ENCODE measurements at regions not wholly inside any gene's neighbourhood (a gene's known extent, or its start where the extent isn't known, plus 50 kb on each side); places are given as distances from the start of the nearest gene placed in this dataset.
"Not testable (repeated sequence)": the region's sequence is repeated elsewhere in the genome, so short reads cannot be mapped to it uniquely, and the experiment has no call there.

DNA sequence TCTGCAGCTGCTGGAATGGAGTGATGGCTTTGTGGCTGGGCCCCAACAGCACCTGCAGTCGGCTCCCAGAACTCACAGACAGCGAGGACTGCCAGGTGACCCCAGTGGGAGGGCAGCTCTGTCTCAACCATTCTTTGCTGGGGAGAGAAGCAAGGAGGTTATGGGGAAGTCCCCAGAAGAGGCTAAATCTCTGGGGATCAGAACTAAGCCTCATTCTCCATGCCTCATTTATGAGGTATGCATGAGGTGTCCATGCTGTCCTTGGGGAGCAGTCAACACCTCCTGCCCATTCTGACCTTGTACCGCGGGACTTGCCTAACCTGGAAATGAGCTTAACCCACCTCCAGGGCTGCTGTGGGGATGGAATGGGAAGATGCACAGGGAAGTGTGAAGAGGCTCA is 111.5 kb upstream of the MTLN start:
- H3K9me3 ChIP-seq (ENCODE audit: control insufficient read depth, low read length, poor library complexity, severe bottlenecking); ATAC-seq: not testable (repeated sequence)

DNA sequence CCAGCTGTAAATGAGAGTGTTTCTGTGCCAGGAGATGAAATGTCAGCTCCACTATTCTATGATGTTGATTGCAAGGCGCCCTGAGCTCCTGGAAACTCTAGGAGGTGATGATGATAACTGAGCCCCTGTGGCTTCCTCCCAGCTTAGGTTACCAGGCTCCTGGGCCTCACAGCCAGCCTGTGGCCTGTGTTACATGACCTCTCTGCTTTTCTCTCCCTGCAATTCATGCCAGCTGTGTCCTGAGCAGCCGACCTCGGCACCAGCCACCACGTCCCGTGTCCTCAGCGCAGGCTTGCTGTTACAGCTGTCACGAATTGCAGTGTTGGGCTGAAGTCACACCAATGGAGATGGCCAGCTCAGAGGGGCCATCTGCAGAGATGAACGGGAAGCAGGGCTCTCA is 110.2 kb upstream of the MTLN start:
- not testable (repeated sequence) for H3K4me3 Mint-ChIP-seq; H3K27me3 Mint-ChIP-seq; DNase-seq; H3K9me3 ChIP-seq (ENCODE audit: control insufficient read depth, low read length, poor library complexity, severe bottlenecking); H3K36me3 Mint-ChIP-seq (ENCODE audit: low read depth); H3K4me1 Mint-ChIP-seq; H3K27ac Mint-ChIP-seq; ATAC-seq

More for the DNA sequence above, 111.5 kb upstream of the MTLN start:
- H3K27me3 Mint-ChIP-seq; H3K27ac Mint-ChIP-seq; DNase-seq; H3K4me1 Mint-ChIP-seq; H3K36me3 Mint-ChIP-seq (ENCODE audit: low read depth); H3K4me3 Mint-ChIP-seq: not testable (repeated sequence)

DNA sequence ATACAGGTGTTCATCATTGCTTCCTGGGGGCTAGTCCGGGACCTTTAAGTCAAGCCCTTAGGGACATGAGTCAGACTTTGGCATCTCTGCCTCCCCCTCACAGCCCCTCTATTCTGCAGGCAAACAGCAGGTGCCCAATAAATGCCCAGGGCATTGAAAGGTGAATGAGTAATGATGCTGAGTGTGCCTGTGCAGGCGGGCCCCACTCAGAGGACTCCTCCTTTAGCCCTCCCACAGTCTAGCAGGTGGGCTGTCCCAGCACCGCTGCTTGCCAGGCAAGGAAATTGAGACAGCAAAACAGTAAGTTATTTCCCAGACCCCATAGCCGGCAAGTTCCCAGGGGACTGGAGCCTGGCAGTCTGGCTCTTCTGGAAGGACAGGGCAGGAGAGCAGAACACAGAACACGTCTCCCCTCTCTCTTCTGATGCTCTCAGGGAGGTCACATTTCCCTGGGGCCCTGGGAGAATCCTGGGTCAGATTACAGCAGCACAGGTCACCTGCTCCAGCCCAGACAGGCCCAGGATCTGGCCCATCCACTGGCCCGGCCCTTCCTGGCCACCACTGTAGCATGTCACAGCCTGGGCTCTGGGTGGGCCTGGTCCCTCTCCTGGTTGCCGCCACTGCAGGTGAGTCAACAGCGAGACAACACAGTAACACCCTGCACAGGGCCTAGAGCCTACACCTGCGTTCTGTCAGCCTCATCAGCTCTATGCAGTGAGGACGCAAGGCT is 108.7 kb upstream of the MTLN start:
- H3K4me1 Mint-ChIP-seq; DNase-seq; H3K27me3 Mint-ChIP-seq; H3K9me3 ChIP-seq (ENCODE audit: control insufficient read depth, low read length, poor library complexity, severe bottlenecking); H3K36me3 Mint-ChIP-seq (ENCODE audit: low read depth); H3K27ac Mint-ChIP-seq; ATAC-seq; H3K4me3 Mint-ChIP-seq: not testable (repeated sequence)

DNA sequence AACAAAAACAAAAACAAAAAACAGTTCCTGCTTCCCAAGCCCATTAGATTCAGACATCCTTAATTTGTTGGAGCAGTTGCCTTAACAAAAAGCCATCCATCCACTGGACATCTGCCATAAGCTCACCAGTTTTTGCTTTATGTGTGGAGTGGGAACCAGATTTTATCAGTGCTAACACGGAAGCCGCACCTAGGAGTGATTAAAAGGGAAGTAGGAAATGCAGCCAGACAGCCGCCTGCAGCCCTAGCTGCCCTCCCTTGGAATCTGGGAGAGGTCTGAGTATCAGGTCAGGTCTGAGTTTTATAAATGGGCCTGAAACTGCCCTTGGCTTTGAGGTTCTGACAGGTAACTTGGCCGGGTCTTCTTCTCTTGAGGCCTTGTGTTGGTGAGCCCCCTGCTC is 106.6 kb upstream of the MTLN start:
- not testable (repeated sequence) for H3K4me1 Mint-ChIP-seq, DNase-seq, ATAC-seq

DNA sequence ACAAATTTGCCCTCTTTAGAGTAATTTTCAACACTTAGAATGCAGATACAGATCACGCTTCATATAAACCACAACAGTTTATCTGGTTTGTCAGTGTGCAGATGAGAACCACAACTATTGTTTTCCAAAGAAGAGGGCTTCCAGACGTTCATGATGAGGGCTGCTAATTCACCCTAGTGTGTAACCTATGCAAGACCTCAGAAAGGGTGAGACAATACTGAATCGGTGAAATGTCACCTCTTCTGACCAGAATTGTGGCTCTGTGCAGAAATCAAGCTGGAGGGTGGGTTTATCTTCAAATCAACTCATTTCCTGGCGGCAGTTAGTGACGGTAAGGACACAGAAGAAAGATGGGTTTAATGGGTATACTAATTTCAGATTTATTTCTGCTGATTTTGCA is 105.0 kb upstream of the MTLN start:
- H3K4me3 Mint-ChIP-seq; DNase-seq; H3K27me3 Mint-ChIP-seq; ATAC-seq; H3K27ac Mint-ChIP-seq; H3K9me3 ChIP-seq (ENCODE audit: control insufficient read depth, low read length, poor library complexity, severe bottlenecking); H3K36me3 Mint-ChIP-seq (ENCODE audit: low read depth); H3K4me1 Mint-ChIP-seq: not testable (repeated sequence)

More for the DNA sequence above, 106.6 kb upstream of the MTLN start:
- not testable (repeated sequence) for H3K9me3 ChIP-seq (ENCODE audit: control insufficient read depth, low read length, poor library complexity, severe bottlenecking); H3K27me3 Mint-ChIP-seq; H3K27ac Mint-ChIP-seq; H3K36me3 Mint-ChIP-seq (ENCODE audit: low read depth); H3K4me3 Mint-ChIP-seq

DNA sequence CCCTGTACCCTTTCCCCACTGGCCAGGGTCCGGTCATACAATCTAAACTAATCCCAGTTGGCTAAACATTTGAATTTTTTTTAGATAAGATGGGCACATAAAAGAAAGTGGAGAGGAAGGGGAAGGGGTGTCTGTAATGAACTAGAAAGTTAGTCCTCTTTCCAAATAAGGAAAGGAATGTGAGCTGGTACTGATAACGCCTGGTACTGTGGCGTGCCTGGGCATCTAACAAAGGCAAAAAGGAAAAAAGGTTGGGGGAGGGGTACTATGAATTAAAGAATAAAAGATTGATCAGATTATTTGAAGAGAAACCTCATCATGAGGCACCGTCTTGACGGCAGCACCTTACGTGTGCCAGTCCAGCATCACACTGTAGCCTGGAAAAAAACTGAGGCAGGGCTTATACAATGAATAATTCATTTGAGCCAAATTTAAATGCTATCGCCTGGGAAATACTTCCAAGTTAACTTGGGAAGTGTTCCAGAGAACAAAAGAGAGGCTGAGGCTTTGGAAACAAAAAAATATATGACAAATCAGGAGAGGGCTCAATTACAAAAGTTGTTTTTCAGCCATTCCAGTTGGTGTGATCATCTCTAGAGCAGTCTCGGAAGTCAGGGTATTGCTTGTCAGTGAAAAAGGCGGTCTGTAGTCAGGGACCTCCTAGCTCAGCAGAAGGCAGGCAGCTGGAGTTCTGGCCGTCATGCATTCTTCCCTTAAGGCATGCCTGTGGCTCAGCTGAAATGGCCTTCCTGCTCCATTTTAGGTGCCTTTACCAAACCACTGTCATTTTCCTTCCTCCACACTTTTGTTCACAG is 103.9 kb upstream of the MTLN start:
- not testable (repeated sequence) for H3K4me3 Mint-ChIP-seq; H3K27me3 Mint-ChIP-seq; ATAC-seq; H3K9me3 ChIP-seq (ENCODE audit: control insufficient read depth, low read length, poor library complexity, severe bottlenecking); H3K36me3 Mint-ChIP-seq (ENCODE audit: low read depth); H3K27ac Mint-ChIP-seq; DNase-seq; H3K4me1 Mint-ChIP-seq

DNA sequence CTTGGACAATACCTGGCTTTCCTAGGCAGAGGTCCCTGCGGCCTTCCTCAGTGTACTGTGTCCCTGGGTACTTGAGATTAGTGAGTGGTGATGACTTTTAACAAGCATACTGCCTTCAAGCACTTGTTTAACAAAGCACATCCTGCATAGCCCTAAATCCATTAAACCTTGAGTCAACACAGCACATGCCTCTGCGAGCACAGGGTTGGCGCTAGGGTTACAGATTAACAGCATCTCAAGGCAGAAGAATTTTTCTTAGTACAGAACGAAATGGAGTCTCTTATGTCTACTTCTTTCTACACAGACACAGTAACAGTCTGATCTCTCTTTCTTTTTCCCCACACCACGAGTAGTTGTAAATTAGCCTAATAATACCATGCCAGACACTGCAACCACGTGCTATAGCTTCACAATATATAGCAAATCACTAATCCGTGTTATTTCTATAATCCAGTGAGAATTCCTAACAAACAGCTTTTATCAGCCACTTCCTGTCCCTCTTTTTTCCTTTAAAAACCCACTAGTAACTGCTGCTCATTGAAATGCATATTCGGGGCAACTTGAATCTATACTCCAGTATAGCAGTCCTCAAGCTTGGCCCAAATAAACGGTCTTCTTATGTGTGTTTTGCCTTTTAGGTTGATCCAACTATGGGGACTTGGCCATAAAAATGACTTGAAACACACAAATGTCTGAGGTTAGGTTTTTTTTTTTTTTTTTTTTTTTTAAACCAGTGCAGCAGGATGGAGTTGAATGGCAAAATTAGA is 102.9 kb upstream of the MTLN start:
- not testable (repeated sequence) for H3K27me3 Mint-ChIP-seq; ATAC-seq; H3K36me3 Mint-ChIP-seq (ENCODE audit: low read depth); H3K9me3 ChIP-seq (ENCODE audit: control insufficient read depth, low read length, poor library complexity, severe bottlenecking); H3K27ac Mint-ChIP-seq; H3K4me3 Mint-ChIP-seq; DNase-seq; H3K4me1 Mint-ChIP-seq

DNA sequence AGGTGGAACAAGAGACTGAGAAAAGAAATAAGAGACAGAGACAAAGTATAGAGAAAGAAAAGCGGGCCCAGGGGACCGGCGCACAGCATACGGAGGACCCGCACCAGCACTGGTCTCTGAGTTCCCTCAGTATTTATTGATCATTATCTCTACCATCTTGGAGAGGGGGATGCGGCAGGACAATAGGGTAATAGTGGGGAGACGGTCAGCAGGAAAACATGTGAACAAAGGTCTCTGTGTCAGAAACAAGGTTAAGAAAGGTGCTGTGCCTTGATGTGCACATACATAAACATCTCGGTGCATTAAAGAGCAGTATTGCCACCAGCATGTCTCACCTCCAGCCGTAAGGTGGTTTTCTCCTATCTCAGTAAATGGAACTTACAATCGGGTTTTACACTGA is 102.1 kb upstream of the MTLN start:
- not testable (repeated sequence) for H3K27ac Mint-ChIP-seq; H3K36me3 Mint-ChIP-seq (ENCODE audit: low read depth); DNase-seq; ATAC-seq; H3K4me3 Mint-ChIP-seq; H3K9me3 ChIP-seq (ENCODE audit: control insufficient read depth, low read length, poor library complexity, severe bottlenecking); H3K4me1 Mint-ChIP-seq; H3K27me3 Mint-ChIP-seq

DNA sequence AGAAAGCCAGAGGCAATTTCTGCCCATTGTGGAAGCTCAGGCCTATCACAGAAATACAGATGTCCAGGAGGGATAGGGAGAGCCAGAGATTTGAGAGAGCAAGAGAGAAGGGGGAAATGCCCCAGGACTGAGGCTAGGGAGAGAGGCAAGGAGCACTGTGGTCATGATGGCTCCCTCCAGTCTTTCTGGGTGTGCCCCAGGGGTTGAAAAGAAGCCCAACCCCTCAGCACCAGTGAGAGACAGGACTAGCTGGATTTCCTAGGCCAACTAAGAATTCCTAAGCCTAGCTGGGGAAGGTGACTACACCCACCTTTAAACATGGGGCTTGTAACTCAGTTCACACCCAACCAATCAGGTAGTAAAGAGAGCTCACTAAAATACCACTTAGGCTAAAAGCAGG is 100.7 kb upstream of the MTLN start:
- H3K4me1 Mint-ChIP-seq; H3K36me3 Mint-ChIP-seq (ENCODE audit: low read depth); H3K27ac Mint-ChIP-seq; ATAC-seq; H3K27me3 Mint-ChIP-seq; DNase-seq; H3K4me3 Mint-ChIP-seq; H3K9me3 ChIP-seq (ENCODE audit: control insufficient read depth, low read length, poor library complexity, severe bottlenecking): not testable (repeated sequence)

DNA sequence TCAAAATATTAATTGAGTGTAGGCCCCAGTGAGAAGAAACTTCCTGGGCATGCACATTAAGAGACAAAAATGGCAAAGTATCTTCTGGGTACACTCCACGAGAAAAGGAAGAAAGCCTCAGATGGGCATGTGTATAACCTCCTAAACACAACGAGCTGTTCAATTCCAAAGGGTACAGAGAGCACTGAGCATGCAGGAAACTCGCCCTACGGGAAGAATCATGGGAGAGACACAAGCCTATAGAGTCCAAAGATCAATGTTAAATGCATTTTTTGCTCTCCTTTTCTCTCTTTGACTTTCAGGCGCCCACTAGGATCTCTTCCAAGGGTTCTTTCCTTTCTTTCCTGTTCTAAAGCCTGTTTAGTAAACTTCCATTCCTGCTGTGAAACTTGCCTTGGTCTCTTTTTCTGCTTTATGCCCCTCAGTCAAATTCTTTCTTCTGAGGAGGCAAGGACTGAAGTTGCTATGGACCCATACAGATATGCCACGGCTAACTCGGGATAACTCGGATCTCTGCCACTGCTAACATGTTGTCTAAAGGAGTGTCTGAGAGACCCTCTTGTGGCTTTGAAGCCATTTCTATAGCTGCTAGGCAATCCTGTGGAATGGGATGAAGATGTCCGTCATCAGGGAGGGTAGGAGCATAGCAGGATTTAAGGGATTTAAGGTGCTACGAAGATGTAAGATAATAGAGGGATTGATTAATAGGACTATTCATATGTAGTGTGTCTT is 99.5 kb upstream of the MTLN start:
- not testable (repeated sequence) for H3K4me3 Mint-ChIP-seq; H3K27ac Mint-ChIP-seq; H3K36me3 Mint-ChIP-seq (ENCODE audit: low read depth); H3K4me1 Mint-ChIP-seq; DNase-seq; H3K27me3 Mint-ChIP-seq; ATAC-seq; H3K9me3 ChIP-seq (ENCODE audit: control insufficient read depth, low read length, poor library complexity, severe bottlenecking)

DNA sequence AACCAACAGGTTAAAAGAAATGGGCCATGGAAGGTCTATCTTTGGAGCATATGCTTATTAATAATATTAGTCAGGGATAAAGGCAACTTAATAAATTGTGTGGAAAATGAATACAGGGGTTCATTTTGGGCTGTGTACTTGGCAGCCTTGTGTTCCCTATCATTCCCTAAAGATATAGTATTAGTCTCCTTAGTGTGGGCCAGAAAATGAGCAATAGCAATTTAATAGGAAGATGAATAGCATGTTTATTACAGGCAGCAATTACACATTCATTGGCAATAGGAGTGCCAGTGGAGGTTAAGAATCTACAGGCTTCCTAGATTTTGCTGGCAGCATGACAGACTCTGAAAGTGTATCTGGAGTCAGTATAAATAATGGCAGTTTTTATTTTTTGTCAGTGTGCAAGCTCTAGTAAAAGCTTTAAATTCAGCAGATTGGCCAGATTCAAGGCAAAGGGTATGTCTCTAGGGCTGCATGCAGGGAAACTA is 98.7 kb upstream of the MTLN start:
- H3K36me3 Mint-ChIP-seq (ENCODE audit: low read depth); H3K27ac Mint-ChIP-seq; DNase-seq; H3K9me3 ChIP-seq (ENCODE audit: control insufficient read depth, low read length, poor library complexity, severe bottlenecking); H3K4me3 Mint-ChIP-seq; ATAC-seq; H3K4me1 Mint-ChIP-seq; H3K27me3 Mint-ChIP-seq: not testable (repeated sequence)

DNA sequence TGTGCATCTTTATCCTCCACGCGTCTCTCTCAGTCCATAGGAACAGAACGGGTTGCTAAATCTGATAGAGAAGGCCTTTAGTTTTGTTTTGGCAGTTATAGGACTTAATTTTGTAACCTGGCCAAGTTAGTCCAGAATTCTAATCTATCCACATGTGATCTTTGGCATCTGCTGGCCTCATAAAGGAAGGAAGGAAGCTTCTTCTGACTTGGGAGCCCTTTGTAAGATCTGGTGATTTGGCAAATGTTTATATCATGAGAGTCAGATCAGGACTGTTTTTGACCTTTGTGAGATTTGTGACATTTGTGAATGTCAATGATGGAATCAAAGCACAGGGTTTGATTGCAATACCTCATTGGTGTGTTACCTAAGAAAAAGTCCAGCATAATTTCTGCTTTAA is 96.4 kb upstream of the MTLN start:
- H3K27me3 Mint-ChIP-seq; H3K4me1 Mint-ChIP-seq; H3K9me3 ChIP-seq (ENCODE audit: control insufficient read depth, low read length, poor library complexity, severe bottlenecking); H3K27ac Mint-ChIP-seq; H3K4me3 Mint-ChIP-seq; H3K36me3 Mint-ChIP-seq (ENCODE audit: low read depth); DNase-seq; ATAC-seq: not testable (repeated sequence)

DNA sequence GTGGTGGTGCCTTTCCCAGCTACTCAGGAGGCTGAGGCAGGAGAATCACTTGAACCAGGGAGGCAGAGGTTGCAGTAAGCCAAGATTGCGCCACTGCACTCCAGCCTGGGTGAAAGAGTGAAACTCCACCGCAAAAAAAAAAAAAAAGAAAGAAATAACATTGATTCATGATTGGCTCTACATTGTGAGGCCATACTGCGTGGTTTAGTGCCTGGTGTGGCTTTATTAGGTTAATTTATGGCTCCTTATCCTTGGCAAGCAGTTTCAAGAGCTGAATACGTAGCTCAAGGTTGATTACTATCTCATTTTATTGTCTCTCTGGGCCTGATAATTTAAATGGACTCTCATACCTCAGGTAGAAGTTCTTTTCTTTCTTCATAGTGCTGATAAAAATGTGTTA is 80.5 kb upstream of the MTLN start:
- not testable (repeated sequence) for H3K4me3 Mint-ChIP-seq; H3K27me3 Mint-ChIP-seq; H3K4me1 Mint-ChIP-seq; DNase-seq; ATAC-seq; H3K36me3 Mint-ChIP-seq (ENCODE audit: low read depth); H3K9me3 ChIP-seq (ENCODE audit: control insufficient read depth, low read length, poor library complexity, severe bottlenecking); H3K27ac Mint-ChIP-seq
